ENCODE measurements at regions not wholly inside any gene's neighbourhood (a gene's known extent, or its start where the extent isn't known, plus 50 kb on each side); places are given as distances from the start of the nearest gene placed in this dataset.

- Histone ChIP-seq H3K4me3 (replicated peaks; ENCODE audit: low read depth, low read length) (no peak overlapping the region), H3K27me3 (replicated peaks; ENCODE audit: control insufficient read depth, insufficient read depth, low read length) (no peaks in the 10 kb centered on the region), H3K36me3 (ENCODE audit: control insufficient read depth, insufficient read depth, low read length) (no peaks in the 10 kb centered on the region)
- TF ChIP-seq CTCF (IDR thresholded peaks at IDR 0.05; ENCODE audit: insufficient read depth, low read length, poor library complexity, severe bottlenecking) = no peak
- no peak for DNase-seq (ENCODE audit: extremely low read depth, insufficient read length)
These were observed 96.4 kb downstream of the SPRY2 start for GRCh38 chr13:80244574-80244973.

GRCh38 chr13:80242728-80243427 lies 98.0 kb downstream of the SPRY2 start:
- no peak for DNase-seq (ENCODE audit: extremely low read depth, insufficient read length)
- no peaks in the 10 kb centered on the region for H3K27me3 ChIP-seq (replicated peaks; ENCODE audit: control insufficient read depth, insufficient read depth, low read length)
- TF ChIP-seq CTCF (IDR thresholded peaks at IDR 0.05; ENCODE audit: insufficient read depth, low read length, poor library complexity, severe bottlenecking) = no peak
- H3K36me3 ChIP-seq (ENCODE audit: control insufficient read depth, insufficient read depth, low read length) = no peaks in the 10 kb centered on the region
- no peak overlapping the region for H3K4me3 ChIP-seq (replicated peaks; ENCODE audit: low read depth, low read length)

GRCh38 chr13:80239571-80240255 lies 101.2 kb downstream of the SPRY2 start:
- no peak for TF ChIP-seq CTCF (IDR thresholded peaks at IDR 0.05; ENCODE audit: insufficient read depth, low read length, poor library complexity, severe bottlenecking)
- Histone ChIP-seq H3K36me3 (ENCODE audit: control insufficient read depth, insufficient read depth, low read length) (no peaks in the 10 kb centered on the region), H3K4me3 (replicated peaks; ENCODE audit: low read depth, low read length) (no peak overlapping the region), H3K27me3 (replicated peaks; ENCODE audit: control insufficient read depth, insufficient read depth, low read length) (no peaks in the 10 kb centered on the region)
- no peak for DNase-seq (ENCODE audit: extremely low read depth, insufficient read length)

GRCh38 chr13:80239116-80239515 lies 101.8 kb downstream of the SPRY2 start:
- H3K4me3 ChIP-seq (replicated peaks; ENCODE audit: low read depth, low read length) = no peak overlapping the region
- no peaks in the 10 kb centered on the region for H3K27me3 ChIP-seq (replicated peaks; ENCODE audit: control insufficient read depth, insufficient read depth, low read length)
- no peak for DNase-seq (ENCODE audit: extremely low read depth, insufficient read length)
- no peaks in the 10 kb centered on the region for H3K36me3 ChIP-seq (ENCODE audit: control insufficient read depth, insufficient read depth, low read length)
- TF ChIP-seq CTCF (IDR thresholded peaks at IDR 0.05; ENCODE audit: insufficient read depth, low read length, poor library complexity, severe bottlenecking) = no peak

- no peak for DNase-seq (ENCODE audit: extremely low read depth, insufficient read length)
- no peak for TF ChIP-seq CTCF (IDR thresholded peaks at IDR 0.05; ENCODE audit: insufficient read depth, low read length, poor library complexity, severe bottlenecking)
- H3K4me3 ChIP-seq (replicated peaks; ENCODE audit: low read depth, low read length) = no peak overlapping the region
- H3K36me3 ChIP-seq (ENCODE audit: control insufficient read depth, insufficient read depth, low read length) = no peaks in the 10 kb centered on the region
- no peaks in the 10 kb centered on the region for H3K27me3 ChIP-seq (replicated peaks; ENCODE audit: control insufficient read depth, insufficient read depth, low read length)
These were observed 103.3 kb downstream of the SPRY2 start for GRCh38 chr13:80237646-80238045.
